Lung (tissue), 11 donors: ENCODE measurements at regions not wholly inside any gene's neighbourhood (a gene's known extent, or its start where the extent isn't known, plus 50 kb on each side); places are given as distances from the start of the nearest gene placed in this dataset.

ENCODE experiments used
- ATAC-seq: fragments of 200-7000 bp; cut with Tn5 transposase; one replicate; pipeline ENCODE4 v1.9.1; 2020; ENCODE audit warnings: moderate number of reproducible peaks; ENCODE audit not compliant: insufficient read depth, low FRiP score
- DNase-seq, 3 donors: peaks; one replicate each; pipeline ENCODE4 v3.0.0-alpha.2; 2013 to 2017
- H3K27ac ChIP-seq, 2 donors: one replicate each; pipeline ENCODE4 v1.5.1; 2013; ENCODE audit warnings: mild to moderate bottlenecking in 2 of 2, moderate library complexity in 2 of 2, control low read depth in 1 of 2, inconsistent platforms in 1 of 2, low read depth in 1 of 2, low read length in 1 of 2
- H3K27me3 ChIP-seq, 3 donors: one replicate each; pipeline ENCODE4 v1.5.1; 2013; ENCODE audit warnings: low read length in 2 of 3; ENCODE audit not compliant: control insufficient read depth in 3 of 3, insufficient read depth in 3 of 3
- H3K36me3 ChIP-seq, 4 donors: one replicate each; pipeline ENCODE4 v1.5.1; 2013; ENCODE audit warnings: low read length in 4 of 4, mild to moderate bottlenecking in 1 of 4, moderate library complexity in 1 of 4; ENCODE audit not compliant: control insufficient read depth in 4 of 4, insufficient read depth in 4 of 4
- H3K4me1 ChIP-seq, 5 donors: one replicate each; pipeline ENCODE4 v1.5.1; 2013; ENCODE audit warnings: low read length in 5 of 5, mild to moderate bottlenecking in 2 of 5, moderate library complexity in 1 of 5; ENCODE audit not compliant: control insufficient read depth in 5 of 5, insufficient read depth in 5 of 5
- H3K4me3 ChIP-seq: one replicate; pipeline ENCODE4 v1.5.1; 2013; ENCODE audit warnings: mild to moderate bottlenecking, control low read depth, moderate library complexity
- H3K9ac ChIP-seq, 2 donors: one replicate each; pipeline ENCODE4 v1.5.1; 2013; ENCODE audit warnings: low read length in 2 of 2, control low read depth in 1 of 2; ENCODE audit not compliant: insufficient read depth in 1 of 2
- H3K9me3 ChIP-seq, 4 donors: one replicate each; pipeline ENCODE4 v1.5.1; 2013; ENCODE audit warnings: low read length in 3 of 4, mild to moderate bottlenecking in 1 of 4, moderate library complexity in 1 of 4; ENCODE audit not compliant: control insufficient read depth in 4 of 4, insufficient read depth in 3 of 4
- WGBS, 2 donors: extraction: QIAGEN DNeasy Blood & Tissue Kit; methylation state at CpG; one replicate each; pipeline ENCODE4 v1.1.7; 2013; 5-methylcytosine and 5-hydroxymethylcytosine counted together
- TF ChIP-seq, protein P1 (sequence below): IDR thresholded peaks from 2 replicates; pipeline ENCODE4 v1.5.1; 2012; ENCODE audit warnings: mild to moderate bottlenecking; ENCODE audit errors: control extremely low read depth, extremely low read depth
- donor health status: control.
- donor health status: control.
- donor health status: Bipolar disorder and iron deficiency.
- donor health status: healthy.
- donor health status: DM: yes; HTN: yes; CAD: no.

DNA sequence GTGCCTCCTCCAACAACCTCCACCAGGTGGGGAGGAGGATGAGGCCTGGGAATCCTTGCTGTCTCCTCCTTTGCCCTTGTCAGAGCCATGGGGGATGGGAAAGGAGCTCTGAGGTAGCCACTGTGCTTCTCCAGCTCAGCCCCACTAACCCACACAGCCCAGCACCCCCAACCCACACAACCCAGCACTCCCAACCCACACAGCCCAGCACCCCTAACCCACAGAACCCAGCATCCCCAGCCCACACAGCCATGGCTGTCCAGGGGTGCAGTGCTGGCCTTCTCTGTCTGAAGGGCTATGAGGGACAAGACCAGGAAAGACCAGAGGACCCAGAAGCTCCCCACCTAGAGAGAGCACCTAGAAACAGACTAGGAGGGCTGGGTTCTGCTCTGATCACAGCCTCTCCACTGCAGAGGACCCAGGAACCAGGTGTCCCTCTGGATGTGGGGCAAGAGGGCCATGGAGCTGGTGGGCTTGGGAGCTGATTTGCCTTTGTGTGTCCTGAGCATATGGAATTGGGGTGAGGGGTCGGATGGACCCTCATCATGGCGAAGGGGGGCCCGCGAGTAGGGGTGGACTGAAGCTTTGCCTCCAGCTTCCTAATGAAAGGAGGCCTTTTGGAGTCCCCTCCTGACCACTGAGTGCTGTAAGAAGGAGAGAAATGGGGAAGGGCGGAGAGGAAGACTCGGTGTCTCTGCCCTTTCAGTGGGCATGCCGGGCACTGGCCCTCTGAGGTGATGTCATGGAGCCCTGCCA, 117.6 kb upstream of the THY1 start:
- Histone ChIP-seq H3K4me3 (no peak overlapping the region), H3K4me1 (no peaks in the 10 kb centered on the region), H3K27me3 (no peaks in the 10 kb centered on the region), H3K9me3 (no peaks in the 10 kb centered on the region), H3K36me3 (no peaks in the 10 kb centered on the region), H3K9ac (no peak overlapping the region), H3K27ac (no peak overlapping the region)
- TF ChIP-seq, protein P1, sequence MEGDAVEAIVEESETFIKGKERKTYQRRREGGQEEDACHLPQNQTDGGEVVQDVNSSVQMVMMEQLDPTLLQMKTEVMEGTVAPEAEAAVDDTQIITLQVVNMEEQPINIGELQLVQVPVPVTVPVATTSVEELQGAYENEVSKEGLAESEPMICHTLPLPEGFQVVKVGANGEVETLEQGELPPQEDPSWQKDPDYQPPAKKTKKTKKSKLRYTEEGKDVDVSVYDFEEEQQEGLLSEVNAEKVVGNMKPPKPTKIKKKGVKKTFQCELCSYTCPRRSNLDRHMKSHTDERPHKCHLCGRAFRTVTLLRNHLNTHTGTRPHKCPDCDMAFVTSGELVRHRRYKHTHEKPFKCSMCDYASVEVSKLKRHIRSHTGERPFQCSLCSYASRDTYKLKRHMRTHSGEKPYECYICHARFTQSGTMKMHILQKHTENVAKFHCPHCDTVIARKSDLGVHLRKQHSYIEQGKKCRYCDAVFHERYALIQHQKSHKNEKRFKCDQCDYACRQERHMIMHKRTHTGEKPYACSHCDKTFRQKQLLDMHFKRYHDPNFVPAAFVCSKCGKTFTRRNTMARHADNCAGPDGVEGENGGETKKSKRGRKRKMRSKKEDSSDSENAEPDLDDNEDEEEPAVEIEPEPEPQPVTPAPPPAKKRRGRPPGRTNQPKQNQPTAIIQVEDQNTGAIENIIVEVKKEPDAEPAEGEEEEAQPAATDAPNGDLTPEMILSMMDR, result no peak
- WGBS, 2 donors, result 72 to 79% methylated on average over 7 of the region's 7 CpGs
- ATAC-seq (no peak), DNase-seq (no peak)

DNA sequence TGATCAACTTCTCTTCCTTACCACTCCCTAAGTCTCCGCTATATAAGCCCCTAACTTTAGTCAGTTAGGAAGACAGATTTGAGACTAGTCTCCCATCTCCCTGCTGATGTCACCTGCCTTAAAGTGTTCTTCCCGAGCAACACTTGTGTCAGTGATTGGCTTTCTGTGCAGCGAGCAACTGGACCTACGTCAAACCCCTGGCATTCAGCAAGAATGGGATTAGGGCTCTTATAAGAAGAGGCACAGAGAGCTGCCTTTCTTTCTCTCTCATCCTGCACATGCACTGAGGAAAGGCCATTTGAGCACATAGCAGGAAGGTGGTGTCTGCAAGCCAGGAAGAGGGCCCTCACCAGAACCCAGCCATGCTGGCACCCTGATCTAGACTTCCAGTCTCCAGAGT, 116.6 kb upstream of the THY1 start:
- Histone ChIP-seq H3K4me3 (no peak overlapping the region), H3K27me3 (no peaks in the 10 kb centered on the region), H3K9ac (no peak overlapping the region), H3K9me3 (no peaks in the 10 kb centered on the region), H3K27ac (no peak overlapping the region), H3K36me3 (no peaks in the 10 kb centered on the region), H3K4me1 (no peaks in the 10 kb centered on the region)
- TF ChIP-seq, protein P1, result no peak
- WGBS, 2 donors, result 90 to 92% methylated on average over 4 of the region's 4 CpGs
- ATAC-seq, result no peak
- DNase-seq, result no peak

DNA sequence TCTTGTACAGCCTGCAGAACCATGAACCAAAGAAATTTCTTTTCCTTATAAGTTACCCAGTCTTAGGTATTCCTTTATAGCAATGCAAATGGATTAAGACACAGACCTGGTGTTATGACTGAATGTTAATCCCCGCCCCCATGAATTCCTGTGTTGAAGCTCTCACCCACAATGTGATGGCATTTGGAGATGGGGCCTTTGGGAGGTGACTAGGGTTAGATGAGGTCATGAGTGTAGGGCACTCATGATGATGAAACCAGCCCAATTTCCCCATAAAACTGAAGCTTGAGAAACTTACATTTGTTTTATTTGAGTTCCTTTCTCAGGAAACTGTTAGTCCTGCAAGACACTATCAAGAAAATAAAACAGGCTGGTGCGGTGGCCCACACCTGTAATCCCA, 115.8 kb upstream of the THY1 start:
- ATAC-seq (no peak), DNase-seq (no peak)
- TF ChIP-seq, protein P1, result no peak
- Histone ChIP-seq H3K9ac (no peak overlapping the region), H3K27me3 (no peaks in the 10 kb centered on the region), H3K36me3 (no peaks in the 10 kb centered on the region), H3K27ac (no peak overlapping the region), H3K4me1 (no peaks in the 10 kb centered on the region), H3K9me3 (no peaks in the 10 kb centered on the region), H3K4me3 (no peak overlapping the region)
- 35 to 69% methylated on average over 2 of the region's 2 CpGs for WGBS, 2 donors
